Endothelial cell of umbilical vein (primary cell): ENCODE measurements at regions not wholly inside any gene's neighbourhood (a gene's known extent, or its start where the extent isn't known, plus 50 kb on each side); places are given as distances from the start of the nearest gene placed in this dataset.

Experiments
- BruUV-seq: library from RNA; stranded (reverse); fragments of 400-500 nt; replicated peaks from 2 replicates; lab custom pipeline; 2021; lab: Mats Ljungman, UMichigan
- CTCF ChIA-PET: fragments of 300-600, 350-600 bp; sonication (Branson Sonifier 250); formaldehyde crosslinking; loops from one replicate; lab custom pipeline; 2021; ENCODE audit warnings: antibody characterized with exemption, inconsistent platforms; lab: Charles Lee
- POLR2A ChIA-PET: fragments of 300-600, 350-600 bp; sonication (Branson Sonifier 250); formaldehyde crosslinking; loops from one replicate; lab custom pipeline; 2021; ENCODE audit warnings: antibody characterized with exemption, inconsistent platforms; lab: Charles Lee
- DNase-seq: peaks from one replicate; pipeline ENCODE4 v3.0.0-alpha.2; 2011; ENCODE audit warnings: low read depth, low spot score
- FAIRE-seq: peaks from 2 replicates; lab custom pipeline; 2011; peaks lifted over from hg19 to GRCh38; lab: Jason Lieb, UNC
- H2AFZ ChIP-seq: 2 replicates; pipeline ENCODE4 v1.6.0; 2012; ENCODE audit warnings: low read depth, low read length, control low read depth, inconsistent platforms
- H3K27ac ChIP-seq: 2 replicates; pipeline ENCODE4 v1.5.1; 2011; ENCODE audit warnings: low read depth, mild to moderate bottlenecking, control low read depth, low read length, moderate library complexity; ENCODE audit not compliant: insufficient read depth
- H3K27me3 ChIP-seq, 2 experiments: 2 replicates each; pipeline versions ENCODE4 v1.6.0 to v1.6.1; 2011; ENCODE audit warnings: low read length in 2 of 2, mixed read lengths in 1 of 2; ENCODE audit not compliant: control insufficient read depth in 2 of 2, insufficient read depth in 2 of 2
- H3K36me3 ChIP-seq, 2 experiments: 2 replicates in 1 of 2; 3 replicates in 1 of 2; pipeline ENCODE4 v1.5.1; 2011; ENCODE audit warnings: low read length in 2 of 2, mild to moderate bottlenecking in 1 of 2, moderate library complexity in 1 of 2; ENCODE audit not compliant: control insufficient read depth in 2 of 2, insufficient read depth in 2 of 2; ENCODE audit errors: extremely low read depth in 1 of 2
- H3K4me1 ChIP-seq: 3 replicates; pipeline ENCODE4 v1.5.1; 2011; ENCODE audit warnings: mild to moderate bottlenecking, low read length; ENCODE audit not compliant: control insufficient read depth, insufficient read depth; ENCODE audit errors: extremely low read depth
- H3K4me2 ChIP-seq: 2 replicates; pipeline ENCODE4 v1.6.1; 2011; ENCODE audit warnings: low read length, control low read depth, mixed read lengths; ENCODE audit not compliant: insufficient read depth
- H3K4me3 ChIP-seq, 3 experiments: fragments of 200-600 bp in 1 of 3; sonication (generic), shearing (Covaris generic) in 1 of 3; replicated peaks in 1 of 3; 2 replicates each; pipeline ENCODE4 v1.5.1; 2011 to 2016; ENCODE audit warnings: control low read depth in 3 of 3, low read length in 3 of 3, mild to moderate bottlenecking in 2 of 3, inconsistent platforms in 1 of 3, low read depth in 1 of 3, moderate library complexity in 1 of 3; ENCODE audit not compliant: insufficient read depth in 1 of 3
- H3K79me2 ChIP-seq: 2 replicates; pipeline ENCODE4 v1.6.0; 2012; ENCODE audit warnings: low read length, inconsistent platforms; ENCODE audit not compliant: control insufficient read depth, insufficient read depth
- H3K9ac ChIP-seq: replicated peaks from 2 replicates; pipeline ENCODE3; 2011; ENCODE audit warnings: low read length, control low read depth; ENCODE audit not compliant: insufficient read depth; ENCODE audit errors: extremely low read depth
- H3K9me1 ChIP-seq: replicated peaks from 3 replicates; pipeline ENCODE4 v1.6.0; 2011; ENCODE audit warnings: mild to moderate bottlenecking, low read length; ENCODE audit not compliant: control insufficient read depth, insufficient read depth; ENCODE audit errors: extremely low read depth
- H3K9me3 ChIP-seq: replicated peaks from 2 replicates; pipeline ENCODE4 v1.5.1; 2012; ENCODE audit warnings: low read length, inconsistent platforms; ENCODE audit not compliant: control insufficient read depth, insufficient read depth
- H4K20me1 ChIP-seq: replicated peaks from 2 replicates; pipeline ENCODE3; 2011; ENCODE audit warnings: mild to moderate bottlenecking, low read length; ENCODE audit not compliant: control insufficient read depth, insufficient read depth; ENCODE audit errors: extremely low read depth
- CTCF ChIP-seq, 2 donors: IDR thresholded peaks; 1 replicate in 1 of 2; 2 replicates in 1 of 2; pipeline ENCODE4 v1.5.1; 2011; ENCODE audit warnings: low read length in 2 of 2, mild to moderate bottlenecking in 2 of 2, moderate library complexity in 2 of 2, control low read depth in 1 of 2, inconsistent platforms in 1 of 2, low read depth in 1 of 2; ENCODE audit not compliant: insufficient read depth in 1 of 2; ENCODE audit errors: extremely low read depth in 1 of 2
- EZH2 ChIP-seq: IDR thresholded peaks from 2 replicates; pipeline ENCODE4 v1.6.1; 2012; ENCODE audit warnings: borderline replicate concordance, low read depth, mild to moderate bottlenecking, moderate library complexity, low read length, inconsistent platforms; ENCODE audit not compliant: severe bottlenecking
- FOS ChIP-seq: IDR thresholded peaks from 2 replicates; pipeline ENCODE4 v1.6.1; 2011; ENCODE audit warnings: mild to moderate bottlenecking, low read length, moderate library complexity, borderline replicate concordance; ENCODE audit not compliant: insufficient read depth
- GATA2 ChIP-seq: IDR thresholded peaks from 2 replicates; pipeline ENCODE4 v1.7.0; 2011; ENCODE audit warnings: low read depth, mild to moderate bottlenecking, moderate library complexity, mixed read lengths, low read length; ENCODE audit not compliant: insufficient read length, insufficient read depth
- JUN ChIP-seq: IDR thresholded peaks from 2 replicates; pipeline ENCODE4 v1.6.1; 2011; ENCODE audit warnings: borderline replicate concordance, low read depth; ENCODE audit not compliant: insufficient read length, insufficient read depth
- MAX ChIP-seq: IDR thresholded peaks from 2 replicates; pipeline ENCODE4 v1.6.1; 2011; ENCODE audit not compliant: insufficient read depth, insufficient read length
- MYC ChIP-seq: IDR thresholded peaks from one replicate; pipeline ENCODE4 v1.6.1; 2011; ENCODE audit warnings: mild to moderate bottlenecking, low read depth, low read length
- POLR2A ChIP-seq: IDR thresholded peaks from 2 replicates; pipeline ENCODE4 v1.6.1; 2012; ENCODE audit warnings: low read depth, mild to moderate bottlenecking, control low read depth, low read length
- POLR2AphosphoS5 ChIP-seq: IDR thresholded peaks from 2 replicates; pipeline ENCODE4 v1.6.1; 2012; ENCODE audit warnings: low read depth, mild to moderate bottlenecking, control low read depth, low read length, moderate library complexity; ENCODE audit not compliant: insufficient read depth
- dilution Hi-C: fragments of 300-500 bp; cut with MboI; formaldehyde crosslinking; loops from one replicate; pipeline ENCODE4 v1.15.0; 2019; ENCODE audit warnings: low sequenced_read_pairs; ENCODE audit not compliant: extremely low pct_ligation_motif_present
- intact Hi-C: fragments of 100-400 bp; cut with micrococcal nuclease; formaldehyde crosslinking; loops from one replicate; pipeline ENCODE4 v1.10.0; 2022

GRCh38 chr12:91278126-91278525 is 95.5 kb upstream of the DCN start:
- CTCF ChIA-PET, result interaction anchor here (1.4 kb wide), 1 partner anchor 21 kb away, joined by 3 read pairs; no protein-coding TSS in a partner anchor
- no peaks in the 10 kb centered on the region for H3K79me2 ChIP-seq
- no peaks in the 10 kb centered on the region for H3K27me3 ChIP-seq
- peaks cover 2% of the 10 kb centered on the region for H3K4me1 ChIP-seq
- no peaks in the 10 kb centered on the region for H3K9me1 ChIP-seq
- TF ChIP-seq GATA2, result no peak
- no peak for TF ChIP-seq POLR2AphosphoS5
- TF ChIP-seq MAX, result no peak
- TF ChIP-seq JUN, result no peak
- TF ChIP-seq FOS, result no peak
- TF ChIP-seq EZH2, result no peak
- TF ChIP-seq CTCF (IDR thresholded peaks at IDR 0.05; ENCODE audit: extremely low read depth in 1 of 2, insufficient read depth in 1 of 2, low read depth in 1 of 2, low read length in 2 of 2), result no peak
- TF ChIP-seq POLR2A, result no peak
- no peak for TF ChIP-seq MYC
- H3K27ac ChIP-seq, result no peak overlapping the region
- no peak overlapping the region for H3K4me2 ChIP-seq
- DNase-seq (no peak), FAIRE-seq (no peak)
- intact Hi-C loops, result no loop called here
- BruUV-seq, result no TSS peak
- dilution Hi-C loops, result no loop called here
- no peak overlapping the region for H3K4me3 ChIP-seq
- POLR2A ChIA-PET, result no interaction called here
- H3K36me3 ChIP-seq, result no peaks in the 10 kb centered on the region
- no peak overlapping the region for H3K9ac ChIP-seq
- no peak overlapping the region for H2AFZ ChIP-seq
- H4K20me1 ChIP-seq, result no peaks in the 10 kb centered on the region
- no peaks in the 10 kb centered on the region for H3K9me3 ChIP-seq
